Stimulated activated CD4-positive, alpha-beta T cell treated with anti-CD3 and anti-CD28 coated beads, Interleukin-2, amount 100 ng/mL, for 24 hours (primary cell): ENCODE measurements at regions not wholly inside any gene's neighbourhood (a gene's known extent, or its start where the extent isn't known, plus 50 kb on each side); places are given as distances from the start of the nearest gene placed in this dataset.
"Not testable (repeated sequence)": the region's sequence is repeated elsewhere in the genome, so short reads cannot be mapped to it uniquely, and the experiment has no call there.

ENCODE experiments used
- DNase-seq, 2 donors: peaks; one replicate each; pipeline ENCODE4 v3.0.0-alpha.2; 2020

DNA sequence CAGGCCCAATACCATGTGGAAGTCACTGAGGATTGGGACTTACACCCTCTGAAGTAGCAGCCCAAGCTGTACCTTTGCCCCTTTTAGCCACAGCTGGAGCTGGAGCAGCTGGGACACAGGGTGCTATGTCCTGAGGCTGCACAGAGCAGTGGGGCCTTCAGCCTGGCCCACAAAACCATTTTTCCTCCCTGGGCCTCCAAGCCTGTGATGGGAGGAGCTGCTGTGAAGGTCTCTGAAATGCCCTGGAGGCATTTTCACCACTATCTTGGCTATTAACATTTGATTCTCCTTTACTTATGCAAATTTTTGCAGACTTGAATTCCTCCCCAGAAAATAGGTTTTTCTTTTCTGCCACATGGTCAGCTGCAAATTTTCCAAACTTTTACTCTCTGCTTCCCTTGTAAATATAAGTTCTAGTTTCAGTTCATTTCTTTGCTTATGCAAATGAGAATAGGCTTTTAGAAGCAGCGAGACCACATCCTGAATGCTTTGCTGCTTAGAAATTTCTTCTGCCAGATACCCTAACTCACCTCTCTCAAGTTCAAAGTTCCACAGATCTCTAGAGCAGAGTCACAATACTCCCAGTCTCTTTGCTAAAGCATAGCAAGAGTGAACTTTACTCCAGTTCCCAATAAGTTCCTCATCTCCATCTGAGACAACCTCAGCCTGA is 213.8 kb upstream of the MGAT5 start:
- DNase-seq: no peak

GRCh38 chr2:134040626-134041172 is 213.2 kb upstream of the MGAT5 start:
- not testable (repeated sequence) for DNase-seq

DNA sequence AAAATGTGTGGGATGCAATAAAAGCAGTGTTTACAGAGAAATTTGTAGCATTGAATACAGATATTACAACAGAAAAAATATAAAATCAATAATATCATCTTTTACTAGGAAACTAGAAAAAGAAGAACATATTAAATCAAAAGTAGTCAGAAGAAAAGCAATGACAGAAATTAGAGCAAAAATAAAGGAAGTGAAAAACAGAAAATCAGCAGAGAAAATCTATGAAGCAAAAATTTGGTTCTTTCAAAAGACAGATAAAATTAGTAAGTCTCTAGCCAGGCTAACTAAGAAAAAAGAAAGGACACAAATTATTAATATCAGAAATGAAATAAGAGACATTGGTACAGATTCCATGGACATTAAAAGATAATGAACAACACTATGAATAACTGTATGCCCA is 212.0 kb upstream of the MGAT5 start:
- DNase-seq: no peak

DNA sequence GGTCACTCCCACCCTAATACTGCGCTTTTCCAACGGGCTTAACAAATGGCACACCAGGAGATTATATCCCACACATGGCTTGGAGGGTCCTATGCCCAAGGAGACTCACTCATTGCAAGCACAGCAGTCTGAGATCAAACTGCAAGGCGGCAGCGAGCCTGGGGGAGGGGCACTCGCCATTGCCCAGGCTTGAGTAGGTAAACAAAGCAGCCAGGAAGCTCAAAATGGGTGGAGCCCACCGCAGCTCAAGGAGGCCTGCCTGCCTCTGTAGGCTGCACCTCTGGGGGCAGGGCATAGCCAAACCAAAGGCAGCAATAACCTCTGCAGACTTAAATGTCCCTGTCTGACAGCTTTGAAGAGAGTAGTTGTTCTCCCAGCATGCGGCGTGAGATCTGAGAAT is 210.8 kb upstream of the MGAT5 start:
- not testable (repeated sequence) for DNase-seq

DNA sequence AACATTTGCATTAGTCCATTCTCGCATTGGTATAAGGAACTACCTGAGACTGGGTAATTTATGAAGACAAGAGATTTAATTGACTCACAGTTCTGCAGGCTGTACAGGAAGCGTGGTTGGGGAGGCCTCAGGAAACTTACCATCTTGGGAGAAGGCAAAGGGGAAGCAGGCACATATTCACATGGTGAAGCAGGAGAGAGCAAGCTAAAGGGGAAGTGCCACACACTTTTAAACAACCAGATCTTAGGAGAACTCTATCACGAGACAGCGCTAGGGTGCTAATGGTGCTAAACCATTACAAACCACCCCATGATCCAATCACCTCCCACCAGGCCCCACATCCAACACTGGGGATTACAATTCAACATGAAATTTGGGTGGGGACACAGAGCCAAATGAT is 201.7 kb upstream of the MGAT5 start:
- no peak for DNase-seq

- no peak for DNase-seq
These were observed 197.7 kb upstream of the MGAT5 start for GRCh38 chr2:134056173-134056572.

DNA sequence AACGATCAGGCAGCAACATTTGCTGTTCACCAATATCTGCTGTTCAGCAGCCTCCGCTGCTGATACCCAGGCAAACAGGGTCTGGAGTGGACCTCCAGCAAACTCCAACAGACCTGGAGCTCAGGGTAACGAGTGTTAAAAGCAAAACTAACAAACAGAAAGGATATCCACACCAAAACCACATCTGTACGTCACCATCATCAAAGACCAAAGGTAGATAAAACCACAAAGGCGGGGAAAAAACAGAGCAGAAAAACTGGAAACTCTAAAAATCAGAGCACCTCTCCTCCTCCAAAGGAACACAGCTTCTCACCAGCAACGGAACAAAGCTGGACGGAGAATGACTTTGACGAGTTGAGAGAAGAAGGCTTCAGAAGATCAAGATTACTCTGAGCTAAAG is 192.8 kb upstream of the MGAT5 start:
- not testable (repeated sequence) for DNase-seq

DNA sequence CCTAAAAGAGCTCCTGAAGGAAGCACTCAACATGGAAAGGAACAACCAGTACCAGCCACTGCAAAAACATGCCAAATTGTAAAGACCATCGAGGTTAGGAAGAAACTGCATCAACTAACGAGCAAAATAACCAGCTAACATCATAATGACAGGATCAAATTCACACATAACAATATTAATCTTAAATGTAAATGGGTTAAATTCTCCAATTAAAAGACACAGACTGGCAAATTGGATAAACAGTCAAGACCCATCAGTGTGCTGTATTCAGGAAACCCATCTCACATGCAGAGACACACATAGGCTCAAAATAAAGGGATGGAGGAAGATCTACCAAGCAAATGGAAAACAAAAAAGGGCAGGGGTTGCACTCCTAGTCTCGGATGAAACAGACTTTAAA is 191.6 kb upstream of the MGAT5 start:
- DNase-seq: not testable (repeated sequence)

DNA sequence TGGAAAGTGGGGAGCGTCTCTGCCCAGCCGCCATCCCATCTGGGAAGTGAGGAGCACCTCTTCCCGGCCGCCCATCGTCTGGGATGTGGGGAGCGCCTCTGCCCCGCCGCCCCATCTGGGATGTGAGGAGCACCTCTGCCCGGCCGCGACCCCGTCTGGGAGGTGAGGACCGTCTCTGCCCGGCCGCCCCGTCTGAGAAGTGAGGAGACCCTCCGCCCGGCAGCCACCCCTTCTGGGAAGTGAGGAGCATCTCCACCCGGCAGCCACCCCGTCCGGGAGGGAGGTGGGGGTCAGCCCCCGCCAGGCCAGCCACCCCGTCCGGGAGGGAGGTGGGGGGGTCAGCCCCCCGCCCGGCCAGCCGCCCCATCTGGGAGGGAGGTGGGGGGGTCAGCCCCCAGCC is 190.0 kb upstream of the MGAT5 start:
- not testable (repeated sequence) for DNase-seq

- DNase-seq: no peak
These were observed 183.6 kb upstream of the MGAT5 start for GRCh38 chr2:134070281-134070741.

DNA sequence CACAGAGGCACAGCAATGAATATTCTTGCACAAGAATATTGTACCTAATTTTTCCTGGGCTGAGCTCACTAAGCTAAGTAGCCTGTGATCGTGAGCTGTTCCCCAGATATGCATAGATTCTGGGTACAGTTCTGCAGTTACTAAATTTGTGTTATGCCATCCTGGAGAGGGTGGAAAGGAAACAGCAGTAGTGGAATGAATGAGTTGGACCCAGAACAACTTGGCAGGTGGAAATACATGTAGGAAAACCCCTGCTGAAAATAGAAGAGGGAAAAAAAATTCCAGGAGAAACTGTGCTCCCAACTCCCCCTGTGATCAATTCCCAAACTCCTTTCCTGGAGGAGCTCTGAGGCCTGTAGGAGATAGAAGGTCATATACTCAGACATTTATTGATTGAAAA is 181.5 kb upstream of the MGAT5 start:
- DNase-seq: no peak

- DNase-seq: no peak
These were observed 180.8 kb upstream of the MGAT5 start for GRCh38 chr2:134073023-134073422.

GRCh38 chr2:134074619-134075018 is 179.3 kb upstream of the MGAT5 start:
- no peak for DNase-seq

DNA sequence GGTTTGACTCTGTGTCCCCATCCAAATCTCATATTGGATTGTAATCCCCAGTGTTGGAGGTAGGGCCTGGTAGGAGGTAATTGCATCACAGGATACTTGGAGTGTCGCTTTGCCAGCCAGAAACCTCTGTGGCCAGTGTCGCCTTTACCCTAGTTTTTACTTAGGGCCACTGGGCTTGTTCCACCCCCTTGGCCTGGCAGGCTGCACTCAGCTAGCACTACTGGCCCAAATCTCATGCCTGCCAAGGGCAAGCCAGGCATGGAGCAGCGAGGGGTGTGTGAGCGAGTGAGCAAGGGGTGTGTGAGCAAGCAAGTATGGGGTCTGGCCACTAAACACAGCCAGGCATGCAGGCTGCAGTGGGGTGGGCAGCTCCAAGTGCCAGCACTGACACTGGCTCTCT is 178.7 kb upstream of the MGAT5 start:
- DNase-seq: no peak

DNA sequence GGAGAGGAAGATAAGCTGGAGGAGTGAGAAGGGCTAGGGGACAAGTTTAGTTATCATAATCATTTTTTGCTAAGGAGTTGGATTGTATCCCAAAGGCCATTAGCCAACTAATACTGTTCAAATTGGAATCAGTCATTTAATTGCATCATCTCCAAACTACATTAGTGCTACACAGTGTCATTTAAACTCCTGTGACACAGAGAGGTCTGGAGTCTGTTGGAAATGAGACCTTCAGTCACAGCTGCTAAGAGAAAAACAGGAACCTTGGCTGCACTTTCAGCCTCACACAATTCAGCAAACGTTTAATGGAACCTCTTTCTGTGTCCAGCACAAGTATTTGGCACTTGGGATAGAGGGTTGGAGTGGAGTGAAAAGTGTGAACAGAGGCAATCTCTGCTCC is 175.5 kb upstream of the MGAT5 start:
- DNase-seq: no peak

GRCh38 chr2:134079373-134079772 is 174.5 kb upstream of the MGAT5 start:
- DNase-seq: no peak

- DNase-seq: no peak
These were observed 173.3 kb upstream of the MGAT5 start for GRCh38 chr2:134080386-134081089.

GRCh38 chr2:134081238-134081938 is 172.5 kb upstream of the MGAT5 start:
- no peak for DNase-seq

- DNase-seq: no peak
These were observed 170.3 kb upstream of the MGAT5 start for GRCh38 chr2:134083548-134083947.

DNA sequence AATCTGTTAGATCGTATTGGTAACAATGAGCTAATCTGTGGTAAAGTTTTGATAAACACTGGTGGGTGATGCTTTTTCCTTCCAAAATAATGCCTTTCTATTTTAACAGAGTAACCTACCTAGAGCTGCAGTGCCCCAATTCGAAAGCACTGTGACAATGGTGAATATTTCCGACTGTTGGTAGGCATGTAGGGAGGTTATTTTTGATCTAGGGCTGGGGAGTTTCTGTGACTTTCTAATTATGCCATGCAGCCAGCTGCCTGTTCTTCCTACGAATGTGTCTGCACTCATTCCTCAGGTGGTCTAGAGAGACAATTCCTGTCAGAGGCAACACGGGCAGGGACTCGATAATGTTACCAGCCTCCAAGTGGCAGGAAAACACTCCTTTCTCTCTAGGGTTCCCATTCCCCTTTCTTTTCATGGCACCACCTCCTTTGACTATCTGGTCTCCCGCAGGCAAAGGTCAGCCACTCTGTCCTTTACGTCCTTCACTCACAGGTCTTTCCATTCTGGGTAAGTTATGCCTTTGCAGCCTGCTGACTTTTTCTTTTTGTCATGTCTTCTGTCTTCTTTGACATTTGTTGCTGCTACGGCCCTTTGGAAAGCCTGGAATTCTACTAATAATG is 167.2 kb upstream of the MGAT5 start:
- no peak for DNase-seq

DNA sequence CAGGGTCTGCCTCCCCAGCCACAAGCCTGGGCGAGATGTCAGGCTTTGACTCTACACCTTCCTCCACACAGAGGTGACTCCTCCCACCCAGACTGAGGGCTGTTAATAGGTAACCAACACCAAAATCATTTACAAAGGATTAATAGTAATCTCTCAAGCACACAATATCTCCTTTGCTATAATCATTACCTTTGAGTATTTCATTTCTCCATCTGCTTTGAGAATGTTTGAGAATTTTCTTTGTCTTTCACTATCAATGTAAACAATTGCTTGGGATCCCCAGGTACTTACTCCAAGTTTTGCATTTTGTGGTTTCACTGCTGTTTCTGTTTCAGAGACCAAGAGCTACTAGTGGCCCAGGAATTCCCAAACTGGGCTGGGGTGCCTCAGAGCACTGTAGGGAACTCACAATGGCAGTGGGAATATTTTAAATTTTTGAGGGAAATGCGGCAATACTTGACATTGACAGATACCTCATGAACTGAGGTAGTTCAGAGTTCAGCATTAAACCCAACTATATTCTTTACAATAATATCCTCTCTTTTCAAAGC is 166.4 kb upstream of the MGAT5 start:
- no peak for DNase-seq

- DNase-seq: no peak
These were observed 164.4 kb upstream of the MGAT5 start for GRCh38 chr2:134089454-134089853.

- no peak for DNase-seq
These were observed 156.1 kb upstream of the MGAT5 start for GRCh38 chr2:134097740-134098139.
